B cell (primary cell): ENCODE measurements at regions not wholly inside any gene's neighbourhood (a gene's known extent, or its start where the extent isn't known, plus 50 kb on each side); places are given as distances from the start of the nearest gene placed in this dataset.

ENCODE experiments used
- ATAC-seq: fragments of 200-7000 bp; cut with Tn5 transposase; one replicate; pipeline ENCODE4 v1.10.0; 2021; ENCODE audit warnings: low read depth, mild to moderate bottlenecking, moderate number of reproducible peaks, moderate library complexity
- CTCF ChIA-PET: fragments of 350-600 bp; sonication (Branson Sonifier 250); formaldehyde crosslinking; loops from one replicate; lab custom pipeline; 2021; ENCODE audit warnings: antibody characterized with exemption, inconsistent platforms; lab: Charles Lee
- POLR2A ChIA-PET: fragments of 350-600 bp; sonication (Branson Sonifier 250); formaldehyde crosslinking; loops from one replicate; lab custom pipeline; 2021; ENCODE audit warnings: antibody characterized with exemption; lab: Charles Lee
- DNase-seq: peaks from one replicate; pipeline ENCODE4 v3.0.0; 2013
- H2AFZ ChIP-seq: 2 replicates; pipeline ENCODE4 v1.6.1; 2012; ENCODE audit warnings: mild to moderate bottlenecking, low read depth, low read length; ENCODE audit not compliant: insufficient read depth, poor library complexity, severe bottlenecking
- H3K27ac ChIP-seq, 2 donors: 1 replicate in 1 of 2; 2 replicates in 1 of 2; pipeline ENCODE4 v1.5.1; 2012 to 2013; ENCODE audit warnings: low read length in 2 of 2, mild to moderate bottlenecking in 2 of 2, moderate library complexity in 1 of 2
- H3K27me3 ChIP-seq, 4 experiments: fragments of 200-600 bp in 1 of 4; sonication (generic) in 1 of 4; replicated peaks in 1 of 4; 1 replicate in 2 of 4; 2 replicates in 2 of 4; pipeline versions ENCODE4 v1.6.1 to v1.7.0; 2013 to 2016; ENCODE audit warnings: low read length in 3 of 4, mild to moderate bottlenecking in 2 of 4, mixed read lengths in 1 of 4, moderate library complexity in 1 of 4; ENCODE audit not compliant: insufficient read depth in 4 of 4, control insufficient read depth in 3 of 4; ENCODE audit errors: control extremely low read depth in 1 of 4
- H3K36me3 ChIP-seq, 2 experiments: replicated peaks in 1 of 2; 1 replicate in 1 of 2; 2 replicates in 1 of 2; pipeline versions ENCODE4 v1.6.1 to v1.7.1; 2013; ENCODE audit warnings: low read length in 1 of 2; ENCODE audit not compliant: insufficient read depth in 2 of 2, control insufficient read depth in 1 of 2; ENCODE audit errors: control extremely low read depth in 1 of 2, extremely low read depth in 1 of 2
- H3K4me1 ChIP-seq, 2 donors: fragments of 200-600 bp in 1 of 2; sonication (generic) in 1 of 2; 1 replicate in 1 of 2; 2 replicates in 1 of 2; pipeline versions ENCODE4 v1.5.1 to v1.6.1; 2013 to 2017; ENCODE audit warnings: low read length in 2 of 2; ENCODE audit not compliant: control insufficient read depth in 2 of 2, insufficient read depth in 2 of 2
- H3K4me2 ChIP-seq: replicated peaks from 2 replicates; pipeline ENCODE3; 2012; ENCODE audit warnings: mild to moderate bottlenecking, low read depth, low read length; ENCODE audit not compliant: poor library complexity, severe bottlenecking
- H3K4me3 ChIP-seq, 5 experiments: fragments of 200-600 bp in 1 of 5; sonication (generic) in 1 of 5; 1 replicate in 3 of 5; 2 replicates in 2 of 5; pipeline versions ENCODE4 v1.5.1 to v1.7.0; 2011 to 2016; ENCODE audit warnings: low read length in 4 of 5, mild to moderate bottlenecking in 4 of 5, low read depth in 2 of 5, control low read depth in 1 of 5, moderate library complexity in 1 of 5; ENCODE audit not compliant: insufficient read depth in 1 of 5; ENCODE audit errors: control extremely low read depth in 1 of 5, extremely low read depth in 1 of 5
- H3K79me2 ChIP-seq: fragments of 200-600 bp; sonication (generic); one replicate; pipeline ENCODE4 v1.6.0; 2016; ENCODE audit warnings: low read length; ENCODE audit not compliant: control insufficient read depth, insufficient read depth
- H3K9ac ChIP-seq: fragments of 200-600 bp; sonication (generic); 2 replicates; pipeline ENCODE4 v1.6.1; 2017; ENCODE audit warnings: mild to moderate bottlenecking, low read length, moderate library complexity
- H3K9me3 ChIP-seq, 3 donors: one replicate each; pipeline versions ENCODE4 v1.6.1 to v1.7.1; 2013; ENCODE audit warnings: low read length in 2 of 3; ENCODE audit not compliant: control insufficient read depth in 2 of 3, insufficient read depth in 1 of 3; ENCODE audit errors: control extremely low read depth in 1 of 3
- H4K20me1 ChIP-seq: 2 replicates; pipeline ENCODE4 v1.6.0; 2012; ENCODE audit warnings: mild to moderate bottlenecking, low read length; ENCODE audit not compliant: insufficient read depth, control insufficient read depth, poor library complexity, severe bottlenecking
- H3K27ac Mint-ChIP-seq: one replicate; pipeline ENCODE4 v1.8.0; 2021; ENCODE audit warnings: mixed read lengths
- H3K27me3 Mint-ChIP-seq: one replicate; pipeline ENCODE4 v1.8.0; 2021; ENCODE audit warnings: mixed read lengths
- H3K4me1 Mint-ChIP-seq: one replicate; pipeline ENCODE4 v1.8.0; 2021; ENCODE audit warnings: mixed read lengths
- H3K4me3 Mint-ChIP-seq: one replicate; pipeline ENCODE4 v1.8.0; 2021; ENCODE audit warnings: mixed read lengths
- H3K9me3 Mint-ChIP-seq: one replicate; pipeline ENCODE4 v1.8.0; 2022; ENCODE audit warnings: mixed read lengths; ENCODE audit not compliant: insufficient read depth
- CTCF ChIP-seq: fragments of 200-600 bp; IDR thresholded peaks from one replicate; pipeline ENCODE4 v1.8.0; 2022; ENCODE audit warnings: antibody characterized with exemption, mild to moderate bottlenecking
- EZH2 ChIP-seq: IDR thresholded peaks from 2 replicates; pipeline ENCODE4 v1.6.1; 2012; ENCODE audit warnings: borderline replicate concordance, low read depth, mild to moderate bottlenecking, moderate library complexity, low read length; ENCODE audit not compliant: insufficient read depth, poor library complexity, severe bottlenecking
- WGBS: methylation state at CpG from one replicate; pipeline ENCODE4 v1.1.5; 2013; ENCODE audit warnings: missing lambda C conversion rate; ENCODE audit not compliant: insufficient coverage; 5-methylcytosine and 5-hydroxymethylcytosine counted together
- intact Hi-C: fragments of 100-400 bp; cut with micrococcal nuclease; formaldehyde crosslinking; loops from one replicate; pipeline ENCODE4 v1.10.0; 2022

- no peak overlapping the region for H3K4me3 Mint-ChIP-seq
- POLR2A ChIA-PET, result no interaction called here
- no peak overlapping the region for H3K27ac Mint-ChIP-seq
Observed at GRCh38 chr5:175328176-175328575, 115.8 kb downstream of the DRD1 start.

GRCh38 chr5:175325681-175326080 lies 118.3 kb downstream of the DRD1 start:
- H3K27ac ChIP-seq, result no peak overlapping the region
- no peaks in the 10 kb centered on the region for H3K4me1 ChIP-seq
- no peak for DNase-seq
- ChIA-PET CTCF (interaction anchor here (1.2 kb wide), 1 partner anchor 14 kb away, joined by 3 read pairs; no protein-coding TSS in a partner anchor), POLR2A (no interaction called here)
- H2AFZ ChIP-seq, result no peak overlapping the region
- intact Hi-C loops, result no loop called here
- no peak for TF ChIP-seq CTCF
- TF ChIP-seq EZH2, result no peak
- Mint-ChIP-seq H3K9me3 (no peaks in the 10 kb centered on the region), H3K4me1 (no peaks in the 10 kb centered on the region), H3K27ac (no peak overlapping the region), H3K27me3 (peaks cover 6% of the 10 kb centered on the region), H3K4me3 (no peak overlapping the region)
- peaks cover 0 to 3% (median 0%) of the 10 kb centered on the region in 3 donors for H3K9me3 ChIP-seq
- H3K4me2 ChIP-seq, result no peak overlapping the region
- no peak for ATAC-seq
- no peak overlapping the region for H3K9ac ChIP-seq
- H4K20me1 ChIP-seq, result no peaks in the 10 kb centered on the region
- H3K4me3 ChIP-seq, result no peak overlapping the region
- no peaks in the 10 kb centered on the region for H3K36me3 ChIP-seq
- H3K79me2 ChIP-seq, result no peaks in the 10 kb centered on the region
- H3K27me3 ChIP-seq, result no peaks in the 10 kb centered on the region

More at GRCh38 chr5:175328176-175328575, 115.8 kb downstream of the DRD1 start:
- Histone ChIP-seq H3K36me3 (no peaks in the 10 kb centered on the region), H3K9ac (no peak overlapping the region), H3K4me3 (no peak overlapping the region), H3K27me3 (no peaks in the 10 kb centered on the region), H3K4me1 (no peaks in the 10 kb centered on the region), H3K79me2 (no peaks in the 10 kb centered on the region), H4K20me1 (no peaks in the 10 kb centered on the region), H3K4me2 (no peak overlapping the region), H2AFZ (no peak overlapping the region), H3K27ac (no peak overlapping the region), H3K9me3 (peaks cover 0 to 9% (median 0%) of the 10 kb centered on the region in 3 donors)
- H3K9me3 Mint-ChIP-seq, result no peaks in the 10 kb centered on the region
- no peak for DNase-seq
- no peak for ATAC-seq
- peaks cover 6% of the 10 kb centered on the region for H3K27me3 Mint-ChIP-seq
- H3K4me1 Mint-ChIP-seq, result no peaks in the 10 kb centered on the region
- TF ChIP-seq EZH2, result no peak
- no peak for TF ChIP-seq CTCF
- CTCF ChIA-PET, result no interaction called here
- 69% methylated on average over 4 of the region's 4 CpGs for WGBS
- intact Hi-C loops, result no loop called here
